MCF 10A (cell line): ENCODE measurements at regions not wholly inside any gene's neighbourhood (a gene's known extent, or its start where the extent isn't known, plus 50 kb on each side); places are given as distances from the start of the nearest gene placed in this dataset.

Experiments
- BruUV-seq: library from RNA; stranded (reverse); fragments of 400-500 nt; replicated peaks from 2 replicates; lab custom pipeline; 2021; lab: Mats Ljungman, UMichigan
- CTCF ChIA-PET: fragments of 300-600 bp; sonication (Branson Sonifier 250); formaldehyde crosslinking; extraction: SDS; loops from one replicate; lab custom pipeline; 2021; ENCODE audit warnings: antibody characterized with exemption, inconsistent platforms; lab: Yijun Ruan, JAX
- POLR2A ChIA-PET: fragments of 300-600, 350-650 bp; sonication (Branson Sonifier 250); formaldehyde crosslinking; extraction: SDS; loops from one replicate; lab custom pipeline; 2020; ENCODE audit warnings: antibody characterized with exemption, inconsistent platforms; lab: Yijun Ruan, JAX
- DNase-seq: peaks from one replicate; pipeline ENCODE4 v3.0.0-alpha.2; 2018; ENCODE audit not compliant: unreplicated experiment
- H3K27ac Mint-ChIP-seq: one replicate; pipeline ENCODE4 v1.8.0; 2022; ENCODE audit warnings: mild to moderate bottlenecking, low read depth, mixed read lengths; ENCODE audit not compliant: unreplicated experiment
- H3K27me3 Mint-ChIP-seq: one replicate; pipeline ENCODE4 v1.8.0; 2022; ENCODE audit warnings: mixed read lengths; ENCODE audit not compliant: insufficient read depth, unreplicated experiment
- H3K36me3 Mint-ChIP-seq: one replicate; pipeline ENCODE4 v1.8.0; 2022; ENCODE audit warnings: mild to moderate bottlenecking, moderate library complexity, mixed read lengths; ENCODE audit not compliant: insufficient read depth, unreplicated experiment
- H3K4me1 Mint-ChIP-seq: one replicate; pipeline ENCODE4 v1.8.0; 2022; ENCODE audit warnings: mixed read lengths; ENCODE audit not compliant: insufficient read depth, unreplicated experiment
- H3K4me3 Mint-ChIP-seq: one replicate; pipeline ENCODE4 v1.8.0; 2022; ENCODE audit warnings: mild to moderate bottlenecking, moderate library complexity, mixed read lengths; ENCODE audit not compliant: unreplicated experiment
- H3K9me3 Mint-ChIP-seq: one replicate; pipeline ENCODE4 v1.8.0; 2022; ENCODE audit warnings: mixed read lengths; ENCODE audit not compliant: unreplicated experiment
- CTCF ChIP-seq: fragments of 200-600 bp; IDR thresholded peaks from one replicate; pipeline ENCODE4 v1.8.0; 2022; ENCODE audit warnings: antibody characterized with exemption, mild to moderate bottlenecking; ENCODE audit not compliant: unreplicated experiment
- intact Hi-C: fragments of 100-400 bp; cut with micrococcal nuclease; formaldehyde crosslinking; loops from 2 replicates; pipeline ENCODE4 v1.14.1; 2022

GRCh38 chr18:68498185-68498584, 216.7 kb downstream of the TMX3 start:
- no peaks in the 10 kb centered on the region for H3K4me1 Mint-ChIP-seq
- POLR2A ChIA-PET = interaction anchor here (0.6 kb wide), 1 partner anchor 321 kb away, joined by 6 read pairs; no protein-coding TSS in a partner anchor

DNA sequence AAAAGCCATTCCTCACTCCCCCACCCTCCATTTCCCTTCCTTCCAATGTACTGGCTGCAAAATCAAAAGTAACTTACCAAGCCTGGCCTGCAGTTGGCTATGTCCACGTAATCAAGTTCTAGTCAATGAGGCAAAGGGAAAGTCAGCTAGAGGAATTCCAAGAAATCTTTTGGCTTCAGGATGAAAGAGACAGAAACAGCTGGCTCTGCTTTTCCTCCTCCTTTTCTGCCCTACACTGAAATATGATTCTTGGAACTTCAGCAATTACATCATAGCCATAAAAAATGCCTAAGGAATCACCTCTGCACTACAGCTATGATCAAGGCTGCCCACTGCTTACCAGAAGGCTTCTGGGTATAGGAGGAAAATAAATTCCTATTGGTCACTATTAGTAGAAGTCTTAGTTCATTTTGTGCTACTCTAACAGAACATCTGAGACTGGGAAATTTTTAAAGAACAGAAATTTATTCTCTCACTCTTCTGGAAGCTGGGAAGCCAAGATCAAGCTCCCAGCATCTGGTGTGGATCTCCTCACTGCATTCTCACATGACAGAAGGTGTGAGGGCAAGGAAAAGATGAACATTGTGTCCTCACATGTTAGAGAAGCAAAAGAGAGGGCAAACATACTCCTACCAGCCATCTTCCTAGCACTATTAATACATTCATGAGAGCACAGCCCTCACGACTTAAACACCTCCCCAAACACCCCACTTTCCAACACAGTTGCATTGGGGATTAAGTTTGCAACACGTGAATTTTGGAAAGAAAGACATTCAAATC, 219.9 kb downstream of the TMX3 start:
- no peak for TF ChIP-seq CTCF
- Mint-ChIP-seq H3K4me1 (no peaks in the 10 kb centered on the region), H3K27me3 (no peaks in the 10 kb centered on the region), H3K9me3 (no peaks in the 10 kb centered on the region), H3K4me3 (no peak overlapping the region), H3K27ac (no peak overlapping the region), H3K36me3 (no peaks in the 10 kb centered on the region)
- intact Hi-C loops = no loop called here
- ChIA-PET POLR2A (no interaction called here), CTCF (no interaction called here)
- peak; percentile 51 for DNase-seq
- no TSS peak for BruUV-seq

More at GRCh38 chr18:68498185-68498584, 216.7 kb downstream of the TMX3 start:
- CTCF ChIA-PET = no interaction called here
- H3K9me3 Mint-ChIP-seq = no peaks in the 10 kb centered on the region
- no peak overlapping the region for H3K4me3 Mint-ChIP-seq
- TF ChIP-seq CTCF = no peak
- H3K27me3 Mint-ChIP-seq = no peaks in the 10 kb centered on the region
- H3K36me3 Mint-ChIP-seq = no peaks in the 10 kb centered on the region
- no peak for DNase-seq
- no TSS peak for BruUV-seq
- H3K27ac Mint-ChIP-seq = no peak overlapping the region
- intact Hi-C loops = no loop called here

GRCh38 chr18:68489013-68489792, 225.7 kb downstream of the TMX3 start:
- Mint-ChIP-seq H3K4me1 (peaks cover 13% of the 10 kb centered on the region), H3K27me3 (no peaks in the 10 kb centered on the region), H3K9me3 (no peaks in the 10 kb centered on the region), H3K36me3 (no peaks in the 10 kb centered on the region), H3K27ac (peak overlapping the region; percentile 24), H3K4me3 (no peak overlapping the region)
- ChIA-PET CTCF (interaction anchor here (0.7 kb wide), 1 partner anchor 31 kb away, joined by 3 read pairs; no protein-coding TSS in a partner anchor), POLR2A (no interaction called here)
- no peak for TF ChIP-seq CTCF
- no TSS peak for BruUV-seq
- intact Hi-C loops = no loop called here
- no peak for DNase-seq

- peaks cover 10% of the 10 kb centered on the region for H3K4me1 Mint-ChIP-seq
- ChIA-PET CTCF (interaction anchor here (0.6 kb wide), 1 partner anchor 21 kb away, joined by 3 read pairs; no protein-coding TSS in a partner anchor), POLR2A (interaction anchor here (0.7 kb wide), 1 partner anchor 13 kb away, joined by 5 read pairs; no protein-coding TSS in a partner anchor)
- H3K4me3 Mint-ChIP-seq = no peak overlapping the region
- H3K27me3 Mint-ChIP-seq = no peaks in the 10 kb centered on the region
- no peaks in the 10 kb centered on the region for H3K9me3 Mint-ChIP-seq
- no peak for TF ChIP-seq CTCF
- H3K36me3 Mint-ChIP-seq = no peaks in the 10 kb centered on the region
- intact Hi-C loops = no loop called here
- DNase-seq = peak; percentile 43
- BruUV-seq = no TSS peak
- H3K27ac Mint-ChIP-seq = no peak overlapping the region
Observed at GRCh38 chr18:68484241-68484640, 230.7 kb downstream of the TMX3 start.
